ENCODE measurements at regions not wholly inside any gene's neighbourhood (a gene's known extent, or its start where the extent isn't known, plus 50 kb on each side); places are given as distances from the start of the nearest gene placed in this dataset.

- no peak for FAIRE-seq
- Histone ChIP-seq H3K27ac (ENCODE audit: control insufficient read depth, insufficient read depth, low read length) (no peak overlapping the region), H3K9me3 (ENCODE audit: control insufficient read depth, low read depth, low read length) (no peaks in the 10 kb centered on the region), H3K9me1 (ENCODE audit: control insufficient read depth, extremely low read depth, insufficient read depth, low read length) (no peaks in the 10 kb centered on the region), H3K9ac (ENCODE audit: control insufficient read depth, extremely low read depth, insufficient read depth, low read length) (no peak overlapping the region), H3K4me3 (ENCODE audit: control insufficient read depth in 2 of 3, extremely low read depth in 1 of 3, insufficient read depth in 2 of 3, low read depth in 1 of 3, low read length in 3 of 3) (no peak overlapping the region), H4K20me1 (ENCODE audit: control insufficient read depth, extremely low read depth, insufficient read depth, low read length) (no peaks in the 10 kb centered on the region), H3K4me2 (ENCODE audit: control insufficient read depth, extremely low read depth, insufficient read depth, low read depth, low read length) (no peak overlapping the region), H3K27me3 (ENCODE audit: control insufficient read depth, extremely low read depth, insufficient read depth, low read length) (no peaks in the 10 kb centered on the region), H2AFZ (ENCODE audit: control insufficient read depth, low read length) (no peak overlapping the region), H3K36me3 (ENCODE audit: control insufficient read depth in 2 of 2, extremely low read depth in 1 of 2, insufficient read depth in 2 of 2, low read length in 2 of 2) (no peaks in the 10 kb centered on the region), H3K79me2 (ENCODE audit: control insufficient read depth, insufficient read depth, low read length) (no peaks in the 10 kb centered on the region), H3K4me1 (ENCODE audit: control insufficient read depth, extremely low read depth, insufficient read depth, low read length) (no peaks in the 10 kb centered on the region)
- dilution Hi-C loops (cut with MboI; ENCODE audit: extremely low pct_ligation_motif_present, low sequenced_read_pairs) = no loop called here
- TF ChIP-seq EZH2 (IDR thresholded peaks at IDR 0.05; ENCODE audit: low read length) = no peak
- TF ChIP-seq, protein P1, sequence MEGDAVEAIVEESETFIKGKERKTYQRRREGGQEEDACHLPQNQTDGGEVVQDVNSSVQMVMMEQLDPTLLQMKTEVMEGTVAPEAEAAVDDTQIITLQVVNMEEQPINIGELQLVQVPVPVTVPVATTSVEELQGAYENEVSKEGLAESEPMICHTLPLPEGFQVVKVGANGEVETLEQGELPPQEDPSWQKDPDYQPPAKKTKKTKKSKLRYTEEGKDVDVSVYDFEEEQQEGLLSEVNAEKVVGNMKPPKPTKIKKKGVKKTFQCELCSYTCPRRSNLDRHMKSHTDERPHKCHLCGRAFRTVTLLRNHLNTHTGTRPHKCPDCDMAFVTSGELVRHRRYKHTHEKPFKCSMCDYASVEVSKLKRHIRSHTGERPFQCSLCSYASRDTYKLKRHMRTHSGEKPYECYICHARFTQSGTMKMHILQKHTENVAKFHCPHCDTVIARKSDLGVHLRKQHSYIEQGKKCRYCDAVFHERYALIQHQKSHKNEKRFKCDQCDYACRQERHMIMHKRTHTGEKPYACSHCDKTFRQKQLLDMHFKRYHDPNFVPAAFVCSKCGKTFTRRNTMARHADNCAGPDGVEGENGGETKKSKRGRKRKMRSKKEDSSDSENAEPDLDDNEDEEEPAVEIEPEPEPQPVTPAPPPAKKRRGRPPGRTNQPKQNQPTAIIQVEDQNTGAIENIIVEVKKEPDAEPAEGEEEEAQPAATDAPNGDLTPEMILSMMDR (optimal IDR thresholded peaks at IDR 0.05 in 1 of 3, IDR thresholded peaks at IDR 0.05 in 1 of 3, conservative IDR thresholded peaks at IDR 0.05 in 1 of 3; ENCODE audit: extremely low read depth in 1 of 3, insufficient read depth in 2 of 3, low read length in 3 of 3) = no peak
- DNase-seq (ENCODE audit: low read depth, low spot score) = no peak
These were observed 88.6 kb downstream of the SLC5A7 start for GRCh38 chr2:108074946-108075345.

GRCh38 chr2:108076527-108076926 lies 90.2 kb downstream of the SLC5A7 start:
- FAIRE-seq = no peak

More at GRCh38 chr2:108076527-108076926, 90.2 kb downstream of the SLC5A7 start:
- no peak for DNase-seq (ENCODE audit: low read depth, low spot score)
- Histone ChIP-seq H3K9ac (ENCODE audit: control insufficient read depth, extremely low read depth, insufficient read depth, low read length) (no peak overlapping the region), H2AFZ (ENCODE audit: control insufficient read depth, low read length) (no peak overlapping the region), H3K9me1 (ENCODE audit: control insufficient read depth, extremely low read depth, insufficient read depth, low read length) (no peaks in the 10 kb centered on the region), H4K20me1 (ENCODE audit: control insufficient read depth, extremely low read depth, insufficient read depth, low read length) (no peaks in the 10 kb centered on the region), H3K27me3 (ENCODE audit: control insufficient read depth, extremely low read depth, insufficient read depth, low read length) (no peaks in the 10 kb centered on the region), H3K4me2 (ENCODE audit: control insufficient read depth, extremely low read depth, insufficient read depth, low read depth, low read length) (no peak overlapping the region), H3K4me1 (ENCODE audit: control insufficient read depth, extremely low read depth, insufficient read depth, low read length) (no peaks in the 10 kb centered on the region), H3K9me3 (ENCODE audit: control insufficient read depth, low read depth, low read length) (no peaks in the 10 kb centered on the region), H3K4me3 (ENCODE audit: control insufficient read depth in 2 of 3, extremely low read depth in 1 of 3, insufficient read depth in 2 of 3, low read depth in 1 of 3, low read length in 3 of 3) (no peak overlapping the region), H3K36me3 (ENCODE audit: control insufficient read depth in 2 of 2, extremely low read depth in 1 of 2, insufficient read depth in 2 of 2, low read length in 2 of 2) (no peaks in the 10 kb centered on the region), H3K79me2 (ENCODE audit: control insufficient read depth, insufficient read depth, low read length) (no peaks in the 10 kb centered on the region), H3K27ac (ENCODE audit: control insufficient read depth, insufficient read depth, low read length) (no peak overlapping the region)
- dilution Hi-C loops (cut with MboI; ENCODE audit: extremely low pct_ligation_motif_present, low sequenced_read_pairs) = no loop called here
- TF ChIP-seq, protein P1 (optimal IDR thresholded peaks at IDR 0.05 in 1 of 3, IDR thresholded peaks at IDR 0.05 in 1 of 3, conservative IDR thresholded peaks at IDR 0.05 in 1 of 3; ENCODE audit: extremely low read depth in 1 of 3, insufficient read depth in 2 of 3, low read length in 3 of 3) = no peak
- no peak for TF ChIP-seq EZH2 (IDR thresholded peaks at IDR 0.05; ENCODE audit: low read length)
